Pancreas (tissue), 8 donors: ENCODE measurements at regions not wholly inside any gene's neighbourhood (a gene's known extent, or its start where the extent isn't known, plus 50 kb on each side); places are given as distances from the start of the nearest gene placed in this dataset.

Source experiments
- ATAC-seq, 4 donors: fragments of 200-7000 bp; cut with Tn5 transposase; one replicate each; pipeline versions ENCODE4 v1.8.0 to v1.9.1; 2020; ENCODE audit warnings: mild to moderate bottlenecking in 4 of 4, moderate library complexity in 4 of 4
- DNase-seq, 6 donors: peaks; one replicate each; pipeline ENCODE4 v3.0.0-alpha.2; 2020
- FAIRE-seq: peaks from 2 replicates; lab custom pipeline; 2012; peaks lifted over from hg19 to GRCh38; lab: Jason Lieb, UNC
- H3K27ac ChIP-seq, 4 donors: fragments of 200-600 bp; sonication (generic); 1 replicate in 3 of 4; 2 replicates in 1 of 4; pipeline versions ENCODE4 v1.5.0 to v1.8.0; 2020
- H3K27me3 ChIP-seq, 4 donors: fragments of 200-600 bp; one replicate each; pipeline ENCODE4 v1.8.0; 2021
- H3K36me3 ChIP-seq, 3 donors: fragments of 200-600 bp; sonication (generic) in 1 of 3; one replicate each; pipeline versions ENCODE4 v1.5.0 to v1.8.0; 2020 to 2021
- H3K4me1 ChIP-seq, 3 donors: fragments of 200-600 bp; one replicate each; pipeline ENCODE4 v1.8.0; 2021
- H3K4me3 ChIP-seq, 4 donors: fragments of 200-600 bp; sonication (generic) in 2 of 4; one replicate each; pipeline versions ENCODE4 v1.5.0 to v1.8.0; 2020 to 2021
- H3K9me3 ChIP-seq, 4 donors: fragments of 200-600 bp; one replicate each; pipeline ENCODE4 v1.8.0; 2021
- intact Hi-C, 3 donors: fragments of 100-400 bp; cut with DNase I; formaldehyde crosslinking; loops; one replicate each; pipeline versions ENCODE4 v1.11.1 to v1.14.2; 2022
- TF ChIP-seq, protein P1 (sequence below), 4 donors: fragments of 200-600 bp; sonication (generic) in 3 of 4; IDR thresholded peaks; one replicate each; pipeline versions ENCODE4 v1.5.0 to v1.8.0; 2021; ENCODE audit warnings: antibody characterized with exemption in 4 of 4
- donor health status: DM: no; HTN: no; CAD: no; lungs with moderate emphysema.
- donor health status: DM: no; HTN: no; CAD: no.
- donor health status: control.
- donor health status: control.
- donor health status: DM: yes; HTN: yes; CAD: no.
- donor health status: DM: no; HTN: no; CAD: no.
- donor health status: DM: no; HTN: no; CAD: no.
- donor health status: DM: yes; HTN: yes; CAD: no.

DNA sequence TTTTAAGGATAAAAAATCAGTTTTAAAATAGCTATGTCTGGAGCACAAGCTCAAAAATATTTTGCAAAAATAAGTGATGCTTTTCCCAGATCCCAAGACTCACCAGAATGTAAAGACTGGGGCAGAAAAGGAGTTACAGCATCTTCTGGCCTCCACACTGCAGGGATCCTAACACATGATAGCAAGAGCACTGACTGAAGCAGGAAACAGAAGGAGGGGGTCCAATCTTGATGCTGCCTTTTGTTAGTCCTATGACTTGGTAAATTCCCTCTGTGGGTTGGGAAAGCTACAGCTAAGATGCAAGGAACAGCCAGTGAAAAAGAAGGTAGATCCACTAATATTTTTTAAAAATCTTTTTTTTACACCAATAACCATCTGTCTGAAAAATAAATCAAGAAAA is 54.2 kb upstream of the TNR start:
- TF ChIP-seq, protein P1, sequence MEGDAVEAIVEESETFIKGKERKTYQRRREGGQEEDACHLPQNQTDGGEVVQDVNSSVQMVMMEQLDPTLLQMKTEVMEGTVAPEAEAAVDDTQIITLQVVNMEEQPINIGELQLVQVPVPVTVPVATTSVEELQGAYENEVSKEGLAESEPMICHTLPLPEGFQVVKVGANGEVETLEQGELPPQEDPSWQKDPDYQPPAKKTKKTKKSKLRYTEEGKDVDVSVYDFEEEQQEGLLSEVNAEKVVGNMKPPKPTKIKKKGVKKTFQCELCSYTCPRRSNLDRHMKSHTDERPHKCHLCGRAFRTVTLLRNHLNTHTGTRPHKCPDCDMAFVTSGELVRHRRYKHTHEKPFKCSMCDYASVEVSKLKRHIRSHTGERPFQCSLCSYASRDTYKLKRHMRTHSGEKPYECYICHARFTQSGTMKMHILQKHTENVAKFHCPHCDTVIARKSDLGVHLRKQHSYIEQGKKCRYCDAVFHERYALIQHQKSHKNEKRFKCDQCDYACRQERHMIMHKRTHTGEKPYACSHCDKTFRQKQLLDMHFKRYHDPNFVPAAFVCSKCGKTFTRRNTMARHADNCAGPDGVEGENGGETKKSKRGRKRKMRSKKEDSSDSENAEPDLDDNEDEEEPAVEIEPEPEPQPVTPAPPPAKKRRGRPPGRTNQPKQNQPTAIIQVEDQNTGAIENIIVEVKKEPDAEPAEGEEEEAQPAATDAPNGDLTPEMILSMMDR (IDR thresholded peaks at IDR 0.05), result no peak
- no peak overlapping the region for H3K4me3 ChIP-seq
- intact Hi-C loops, result no loop called here
- DNase-seq (no peak), FAIRE-seq (no peak), ATAC-seq (no peak)
- H3K4me1 ChIP-seq, result peaks cover 0 to 7% (median 0%) of the 10 kb centered on the region in 3 donors
- H3K27ac ChIP-seq, result no peak overlapping the region
- no peaks in the 10 kb centered on the region for H3K36me3 ChIP-seq
- H3K27me3 ChIP-seq, result no peaks in the 10 kb centered on the region
- H3K9me3 ChIP-seq, result no peaks in the 10 kb centered on the region

DNA sequence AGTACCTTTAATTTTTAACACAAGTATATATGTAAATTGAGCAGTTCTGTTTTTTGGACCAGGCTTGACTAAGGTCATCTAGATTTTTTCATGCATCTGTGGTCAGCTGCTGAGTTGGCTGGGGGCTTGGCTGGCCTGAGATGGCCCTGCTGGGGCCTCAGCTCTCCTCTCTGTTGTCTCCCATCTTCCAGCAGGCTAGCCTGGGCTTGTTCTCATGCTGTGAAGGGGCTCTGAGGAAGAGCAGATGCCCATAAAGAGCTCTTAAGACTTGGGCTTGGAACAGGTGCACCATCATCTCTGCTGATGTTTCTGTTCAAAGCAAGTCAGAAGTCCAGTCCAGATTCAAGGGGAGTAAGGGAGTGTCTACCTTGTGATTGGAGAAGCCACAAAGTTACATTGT is 51.2 kb upstream of the TNR start:
- TF ChIP-seq, protein P1 (IDR thresholded peaks at IDR 0.05), result no peak
- DNase-seq, result no peak
- Histone ChIP-seq H3K27ac (no peak overlapping the region), H3K4me3 (no peak overlapping the region), H3K36me3 (no peaks in the 10 kb centered on the region), H3K27me3 (no peaks in the 10 kb centered on the region), H3K4me1 (no peaks in the 10 kb centered on the region), H3K9me3 (no peaks in the 10 kb centered on the region)
- no peak for FAIRE-seq
- no peak for ATAC-seq
- intact Hi-C loops, result no loop called here

DNA sequence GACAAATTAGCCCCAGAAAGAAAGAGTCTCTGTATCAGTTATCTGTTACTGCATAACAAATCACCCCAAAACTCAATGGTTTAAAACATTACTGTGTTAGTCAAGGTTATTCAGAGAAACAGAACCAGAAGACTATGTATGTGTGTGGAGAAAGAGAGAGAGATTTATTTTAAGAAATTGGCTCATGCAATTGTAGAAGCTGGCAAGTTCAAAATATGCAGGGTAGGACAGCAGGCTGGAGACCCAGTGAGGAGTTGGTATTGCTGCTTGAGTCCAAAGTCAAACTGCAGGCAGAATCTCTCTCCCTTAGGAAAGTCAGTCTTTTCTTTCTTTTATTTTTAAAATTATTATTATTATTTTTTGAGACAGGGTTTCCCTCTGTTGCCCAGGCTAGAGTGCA is 50.2 kb upstream of the TNR start:
- H3K9me3 ChIP-seq, result no peaks in the 10 kb centered on the region
- DNase-seq (no peak), FAIRE-seq (no peak), ATAC-seq (no peak)
- H3K36me3 ChIP-seq, result no peaks in the 10 kb centered on the region
- intact Hi-C loops, result no loop called here
- no peak overlapping the region for H3K27ac ChIP-seq
- no peaks in the 10 kb centered on the region for H3K4me1 ChIP-seq
- H3K27me3 ChIP-seq, result no peaks in the 10 kb centered on the region
- TF ChIP-seq, protein P1 (IDR thresholded peaks at IDR 0.05), result no peak
- H3K4me3 ChIP-seq, result no peak overlapping the region
